HS-27A (cell line): ENCODE measurements at regions not wholly inside any gene's neighbourhood (a gene's known extent, or its start where the extent isn't known, plus 50 kb on each side); places are given as distances from the start of the nearest gene placed in this dataset.
A peak's percentile ranks its signal among the peaks of the same experiment; 100 is the strongest.
"Not testable (repeated sequence)": the region's sequence is repeated elsewhere in the genome, so short reads cannot be mapped to it uniquely, and the experiment has no call there.

Experiments used
- DNase-seq: peaks from one replicate; pipeline ENCODE4 v3.0.0-alpha.2; 2012; ENCODE audit warnings: low read depth, missing footprints

DNA sequence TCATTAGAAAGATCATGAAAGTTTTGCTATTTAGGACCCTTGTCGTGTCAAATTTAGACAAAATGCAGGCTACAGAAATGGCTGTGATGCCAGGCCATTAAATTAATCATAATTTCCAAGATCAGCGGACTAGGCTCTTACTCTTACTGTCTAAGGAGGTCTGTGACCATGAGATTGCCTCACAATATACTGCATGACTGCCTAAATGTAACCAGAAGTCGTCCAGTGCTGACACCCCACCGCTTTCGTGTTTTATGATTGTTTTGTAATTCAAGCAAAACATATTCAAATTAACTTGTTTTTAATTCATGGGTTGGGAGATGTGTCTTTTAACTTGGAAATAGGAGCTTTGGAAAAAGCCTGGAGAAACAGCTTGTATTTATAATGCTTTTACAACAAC, 947.5 kb downstream of the BRINP3 start:
- no peak for DNase-seq

- DNase-seq, result no peak
Measured at GRCh38 chr1:189538271-189538670, 939.4 kb downstream of the BRINP3 start.

GRCh38 chr1:189550498-189550897, 927.2 kb downstream of the BRINP3 start:
- DNase-seq, result no peak

DNA sequence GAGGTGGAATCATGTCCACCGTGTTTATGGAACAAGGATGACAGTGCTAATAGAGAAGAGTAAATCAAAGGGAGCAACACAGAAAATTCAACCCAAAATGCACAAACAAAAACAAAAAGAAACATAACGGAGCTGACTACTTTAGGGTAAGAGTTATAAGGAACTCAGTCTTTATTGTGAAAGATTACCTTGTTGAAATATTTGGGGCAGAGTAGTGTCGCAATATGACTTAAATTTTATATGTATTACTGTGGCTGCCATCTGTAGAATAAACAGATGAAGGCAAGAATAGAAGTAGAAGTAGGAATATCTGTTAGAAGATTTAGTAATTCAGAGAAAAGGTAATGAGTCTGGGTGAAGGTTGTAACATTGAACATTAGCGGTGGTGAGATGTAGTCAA, 913.9 kb downstream of the BRINP3 start:
- DNase-seq, result no peak

- DNase-seq, result no peak
Measured at GRCh38 chr1:189567890-189568289, 909.8 kb downstream of the BRINP3 start.

- DNase-seq, result no peak
Measured at GRCh38 chr1:189596197-189596596, 881.5 kb downstream of the BRINP3 start.

- DNase-seq, result no peak
Measured at GRCh38 chr1:189597083-189597482, 880.6 kb downstream of the BRINP3 start.

GRCh38 chr1:189605226-189605625, 872.4 kb downstream of the BRINP3 start:
- DNase-seq, result no peak

DNA sequence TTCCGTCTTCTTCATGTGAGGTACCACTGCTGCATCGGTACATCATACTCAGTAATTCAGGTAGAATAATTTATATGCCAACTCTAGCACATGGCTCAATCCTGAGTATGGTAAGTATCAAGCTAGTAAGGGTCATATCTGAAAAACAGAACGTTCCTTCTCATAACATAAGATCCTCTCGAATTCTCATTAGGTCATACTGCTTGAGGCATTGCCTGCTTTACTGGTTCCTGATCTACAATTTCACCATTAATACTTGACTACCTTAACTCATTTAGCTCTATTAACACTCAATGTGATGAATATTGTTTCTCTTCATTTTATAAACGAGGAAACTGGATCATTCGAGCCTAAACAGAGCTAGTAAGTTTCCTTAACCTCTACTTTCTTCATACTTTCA, 871.6 kb downstream of the BRINP3 start:
- no peak for DNase-seq

DNA sequence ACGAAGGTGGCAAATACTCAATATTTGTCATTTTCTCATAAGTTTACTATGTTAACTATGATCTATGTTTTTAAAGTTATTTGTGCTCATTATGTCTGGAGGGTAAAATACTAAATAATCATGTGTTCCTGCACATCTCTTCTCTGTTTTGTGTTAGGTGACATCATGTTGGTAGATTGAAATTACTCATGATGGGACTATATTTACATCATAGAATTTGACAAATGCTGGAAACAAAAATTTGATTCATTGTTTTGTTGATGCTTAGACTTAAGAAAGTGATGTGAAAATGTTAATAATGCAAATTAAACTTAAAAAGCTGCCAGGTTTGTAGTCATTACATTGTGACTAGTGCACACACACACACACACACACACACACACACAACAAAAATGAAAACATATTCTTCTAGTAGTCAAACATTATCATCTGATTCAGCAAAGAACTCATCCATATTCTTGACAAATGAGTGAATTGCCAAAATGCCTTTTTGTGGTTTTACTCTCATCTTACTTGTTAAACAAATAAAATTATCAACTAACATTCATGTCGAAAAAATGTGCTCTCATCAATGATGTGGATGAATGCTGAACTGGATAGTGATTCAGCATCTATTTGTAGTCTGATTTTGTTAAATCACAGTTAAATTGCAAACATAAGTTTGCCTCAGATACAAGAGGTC, 870.7 kb downstream of the BRINP3 start:
- DNase-seq, result peak; percentile 66

GRCh38 chr1:189607477-189608096, 870.1 kb downstream of the BRINP3 start:
- DNase-seq, result no peak

- no peak for DNase-seq
Measured at GRCh38 chr1:189609167-189609566, 868.5 kb downstream of the BRINP3 start.

DNA sequence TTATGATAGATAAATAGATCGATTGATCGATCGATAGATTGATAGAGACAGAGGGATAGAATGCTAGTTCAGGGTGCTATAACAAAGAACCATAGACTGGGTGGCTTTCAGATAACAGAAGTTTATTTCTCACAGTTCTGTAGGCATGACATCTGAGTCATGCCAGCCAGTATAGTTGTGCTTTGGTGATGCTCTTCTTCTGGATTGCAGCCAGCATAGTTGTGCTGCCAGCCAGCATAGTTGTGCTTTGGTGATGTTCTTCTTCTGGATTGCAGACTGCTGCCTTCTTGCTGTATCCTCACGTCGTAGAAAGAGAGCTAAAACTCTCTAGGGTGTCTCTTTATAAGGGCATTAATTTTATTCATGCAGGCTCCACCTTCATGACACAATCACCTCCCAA, 860.8 kb downstream of the BRINP3 start:
- DNase-seq, result peak; percentile 47

DNA sequence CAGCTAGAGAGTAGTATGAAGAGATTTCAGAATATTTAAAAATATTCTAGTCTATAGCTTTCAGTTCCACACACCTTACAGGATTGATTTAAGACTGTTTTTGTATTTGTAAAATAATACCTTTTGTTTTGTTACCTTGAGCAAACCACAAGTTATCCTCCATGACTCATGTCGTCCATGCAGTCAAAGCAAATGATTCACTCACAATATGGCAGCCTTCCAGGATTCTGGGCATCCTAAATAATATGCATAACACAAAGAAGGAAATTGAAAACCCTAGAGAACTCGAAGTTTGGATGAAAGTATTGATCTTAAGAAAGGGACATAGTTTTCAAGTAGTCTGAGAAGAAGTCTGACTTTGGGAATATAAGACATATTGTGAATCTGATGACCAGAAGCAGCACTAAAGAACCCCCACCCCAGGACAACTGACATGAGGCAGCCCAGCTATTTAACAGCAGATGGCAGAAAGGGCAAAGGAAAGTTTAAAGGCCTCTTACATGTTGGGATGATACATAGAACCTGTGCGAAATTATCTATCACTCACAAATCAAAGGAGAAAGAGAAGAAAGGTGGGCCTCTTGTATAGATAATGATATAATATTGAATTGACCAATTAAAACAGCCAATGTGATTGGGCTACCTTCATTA, 857.9 kb downstream of the BRINP3 start:
- peak; percentile 77 for DNase-seq

GRCh38 chr1:189620471-189620870, 857.2 kb downstream of the BRINP3 start:
- DNase-seq, result no peak

GRCh38 chr1:189623336-189623735, 854.3 kb downstream of the BRINP3 start:
- no peak for DNase-seq

DNA sequence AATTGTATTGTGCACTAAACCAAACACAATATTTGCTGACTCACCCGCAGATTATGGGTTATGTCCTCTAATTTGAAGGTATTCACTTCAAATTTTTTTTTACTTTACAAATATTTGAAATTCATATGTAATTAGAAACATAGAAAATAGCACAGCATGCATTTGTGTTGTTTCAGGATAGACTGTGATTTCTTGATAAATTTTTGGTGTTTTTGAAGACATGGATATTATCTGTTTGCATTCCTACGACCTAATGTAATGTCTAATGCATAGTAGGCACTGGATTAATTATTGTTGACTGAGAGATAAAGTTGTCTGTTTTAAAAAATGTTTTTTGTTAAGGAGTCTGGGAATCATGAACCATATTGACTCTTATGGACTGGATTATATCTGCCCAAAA, 850.2 kb downstream of the BRINP3 start:
- no peak for DNase-seq

- no peak for DNase-seq
Measured at GRCh38 chr1:189628857-189629256, 848.8 kb downstream of the BRINP3 start.

DNA sequence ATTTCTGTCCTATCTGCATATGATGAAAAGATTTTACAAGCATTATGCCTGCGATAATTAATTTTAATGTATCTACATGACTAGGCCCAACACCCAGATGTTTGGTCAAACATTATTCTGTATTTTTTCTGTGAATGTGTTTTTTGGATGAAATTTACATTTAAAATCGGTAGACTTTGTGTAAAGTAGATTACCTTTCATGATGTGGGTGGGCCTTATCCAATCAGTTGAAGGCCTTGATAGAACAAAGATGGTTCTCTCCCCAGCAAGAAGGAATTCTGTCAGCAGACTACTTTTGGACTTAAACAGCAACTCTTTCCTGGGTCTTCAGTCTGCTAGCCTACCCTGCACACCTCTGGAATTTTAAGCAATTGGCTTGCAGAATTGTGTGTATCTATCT, 844.0 kb downstream of the BRINP3 start:
- no peak for DNase-seq

DNA sequence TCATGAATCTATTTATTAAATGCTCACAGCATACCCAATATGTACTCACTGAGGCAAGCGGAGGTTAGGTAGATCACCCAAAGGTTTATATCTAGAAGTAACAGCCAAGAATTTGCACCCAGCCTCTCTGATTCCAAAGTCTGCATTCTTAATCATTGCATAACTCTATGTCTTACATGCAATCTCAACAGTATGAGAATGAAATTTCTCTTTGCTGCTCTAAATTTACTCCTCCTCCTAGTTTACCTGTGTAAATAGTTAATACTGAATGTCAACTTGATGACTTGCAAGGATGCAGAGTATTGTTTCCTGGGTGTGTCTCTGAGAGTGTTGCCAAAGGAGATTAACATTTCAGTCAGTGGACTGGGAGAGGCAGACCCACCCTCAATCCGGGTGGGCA, 840.6 kb downstream of the BRINP3 start:
- no peak for DNase-seq

GRCh38 chr1:189644156-189644555, 833.5 kb downstream of the BRINP3 start:
- DNase-seq, result not testable (repeated sequence)

GRCh38 chr1:189644970-189645369, 832.7 kb downstream of the BRINP3 start:
- no peak for DNase-seq

GRCh38 chr1:189646066-189646465, 831.6 kb downstream of the BRINP3 start:
- no peak for DNase-seq

GRCh38 chr1:189654906-189655305, 822.8 kb downstream of the BRINP3 start:
- no peak for DNase-seq
